Stimulated activated CD4-positive, alpha-beta T cell treated with anti-CD3 and anti-CD28 coated beads, Interleukin-1b, Interleukin-23, amount 100 ng/mL, for 24 hours (primary cell): ENCODE measurements at regions not wholly inside any gene's neighbourhood (a gene's known extent, or its start where the extent isn't known, plus 50 kb on each side); places are given as distances from the start of the nearest gene placed in this dataset.
"Not testable (repeated sequence)": the region's sequence is repeated elsewhere in the genome, so short reads cannot be mapped to it uniquely, and the experiment has no call there.

ENCODE experiments used
- DNase-seq, 4 experiments: peaks; one replicate each; pipeline ENCODE4 v3.0.0-alpha.2; 2020; ENCODE audit warnings: low read depth in 4 of 4, low spot score in 1 of 4

DNA sequence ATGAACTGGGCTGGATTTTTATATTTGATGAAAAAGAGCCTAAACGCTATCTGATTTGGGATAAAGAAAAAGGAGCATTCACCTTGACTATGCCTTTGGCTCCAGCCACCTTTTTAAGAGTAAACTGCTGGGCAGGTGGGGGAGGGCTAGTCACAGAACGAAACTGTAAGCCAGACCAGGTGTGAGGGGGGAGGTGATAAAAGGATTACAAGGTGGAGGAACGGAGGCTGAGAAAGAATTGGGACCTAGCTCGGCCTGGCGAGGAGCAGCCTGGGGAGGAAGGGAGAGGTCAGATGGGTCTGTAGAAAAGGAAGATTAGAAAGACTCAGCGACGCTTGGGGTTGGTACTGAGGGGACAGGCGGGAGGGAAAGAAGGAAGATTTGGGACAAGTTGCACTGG is 805.4 kb upstream of the ID2 start:
- DNase-seq = not testable (repeated sequence)

DNA sequence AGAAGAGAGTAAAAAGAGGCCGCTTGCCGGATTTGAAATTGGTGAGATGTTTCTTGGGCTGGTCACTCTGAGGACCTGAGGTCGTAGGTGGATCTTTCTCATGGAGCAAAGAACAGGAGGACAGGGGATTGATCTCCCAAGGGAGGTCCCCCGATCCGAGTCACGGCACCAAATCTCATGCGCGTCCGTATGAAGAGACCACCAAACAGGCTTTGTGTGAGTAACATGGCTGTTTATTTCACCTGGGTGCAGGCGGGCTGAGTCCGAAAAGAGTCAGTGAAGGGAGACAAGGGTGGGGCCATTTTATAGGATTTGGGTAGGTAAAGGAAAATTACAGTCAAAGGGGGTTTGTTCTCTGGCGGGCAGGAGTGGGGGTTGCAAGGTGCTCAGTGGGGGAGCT is 803.6 kb upstream of the ID2 start:
- not testable (repeated sequence) for DNase-seq

DNA sequence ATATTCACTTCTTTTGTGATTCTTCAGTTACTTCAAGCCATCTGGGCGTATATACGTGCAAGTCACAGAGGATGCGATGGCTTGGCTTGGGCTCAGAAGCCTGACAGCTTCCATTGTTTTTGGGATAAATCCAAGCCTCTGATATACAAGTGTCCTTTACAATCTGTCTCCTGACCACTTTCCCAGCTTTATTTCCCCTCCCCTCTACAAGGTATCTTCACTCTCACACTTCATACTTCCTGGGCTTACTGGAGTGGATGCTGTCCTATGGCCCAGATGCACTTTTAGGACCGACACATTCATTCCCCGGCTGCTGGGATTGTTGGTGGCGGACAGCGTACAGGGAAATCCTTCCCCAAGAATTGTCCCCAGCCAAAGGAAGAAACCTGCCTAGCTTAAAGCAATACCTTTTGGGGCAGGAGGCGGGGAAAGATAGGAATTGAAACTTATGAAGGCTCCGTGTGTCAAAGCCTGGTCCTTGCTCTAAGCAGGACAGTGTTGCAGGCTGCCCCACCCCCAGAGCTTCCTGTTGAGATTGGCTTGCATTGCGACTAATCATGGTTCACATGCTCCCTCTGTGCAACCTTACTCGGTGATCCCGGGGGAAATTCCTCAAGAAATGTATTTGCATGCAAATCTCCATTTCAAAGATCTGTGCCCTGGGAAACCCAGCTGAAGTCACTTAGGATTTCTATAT is 802.9 kb upstream of the ID2 start:
- DNase-seq = no peak

DNA sequence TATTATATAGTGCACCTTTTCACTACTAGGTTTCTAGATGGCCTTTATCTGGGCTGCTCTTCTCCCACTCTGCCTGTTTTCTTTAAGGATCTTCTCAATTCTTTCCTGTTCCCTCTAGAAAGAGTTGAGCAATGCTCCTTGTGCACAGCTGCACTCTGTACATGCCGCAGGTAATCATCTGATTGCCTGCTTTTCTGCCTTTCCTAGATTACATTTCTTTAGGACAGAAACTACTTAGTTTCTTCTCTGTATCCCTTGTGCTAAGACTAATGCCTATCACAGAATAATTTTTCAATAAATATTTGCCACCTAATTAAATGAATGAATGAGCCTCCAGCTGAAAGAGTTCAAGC is 802.4 kb upstream of the ID2 start:
- DNase-seq = no peak

DNA sequence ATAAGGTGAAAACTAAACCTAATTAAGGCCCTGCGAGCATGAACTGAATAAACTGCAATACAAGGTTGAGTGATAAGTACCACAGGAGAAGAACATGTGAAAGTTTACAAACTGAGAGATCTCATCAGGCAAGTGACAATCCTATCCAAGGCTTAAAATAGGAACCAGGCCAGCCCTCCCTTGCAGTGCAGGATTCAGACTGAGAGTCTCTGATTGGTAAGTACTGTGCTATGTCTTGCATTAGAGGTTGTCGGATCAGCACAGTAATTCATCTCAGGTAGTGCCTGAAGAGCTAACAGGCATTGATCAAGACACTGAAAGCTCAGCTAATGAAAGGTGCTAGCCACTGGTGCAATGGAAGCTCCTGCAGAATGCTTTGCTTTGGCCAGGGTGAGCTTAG is 801.7 kb upstream of the ID2 start:
- DNase-seq = no peak

DNA sequence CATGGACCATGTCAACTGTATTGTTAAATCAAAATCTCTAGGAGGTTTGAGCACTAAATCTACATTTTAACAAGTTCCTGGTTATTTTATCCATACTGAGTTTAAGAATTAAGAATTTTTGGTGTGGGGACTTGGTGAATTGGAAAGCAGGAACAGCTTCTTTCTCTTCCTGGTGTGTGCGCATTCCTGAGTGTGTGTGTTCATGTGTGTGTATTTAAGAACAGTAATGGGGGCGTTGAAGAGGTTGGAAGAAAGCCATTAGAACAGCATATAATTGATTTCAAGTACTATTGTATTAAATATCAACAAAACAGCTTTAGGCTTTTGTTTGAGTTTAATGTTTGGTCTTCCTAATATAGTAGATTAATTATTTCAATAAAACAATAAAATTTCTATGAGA is 801.3 kb upstream of the ID2 start:
- no peak for DNase-seq

DNA sequence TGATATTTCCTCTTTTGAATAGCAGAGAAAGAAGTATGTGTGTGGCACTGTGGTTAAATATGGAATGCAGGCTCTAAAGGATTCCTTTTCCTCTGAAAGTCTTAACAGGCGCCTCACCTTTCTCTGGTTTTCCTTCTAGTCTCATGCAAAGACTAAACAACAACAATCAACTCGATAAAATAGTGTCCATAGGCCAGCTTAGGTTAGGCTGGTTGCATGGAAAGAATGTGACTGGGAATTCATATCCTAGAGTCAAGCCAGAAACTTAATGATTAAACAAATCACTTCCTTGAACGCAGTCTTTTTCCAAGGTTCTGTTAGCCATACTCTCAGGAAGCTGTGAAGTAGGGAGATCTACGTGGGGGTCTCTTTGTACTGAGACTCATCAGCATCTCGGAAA is 800.8 kb upstream of the ID2 start:
- DNase-seq = no peak

DNA sequence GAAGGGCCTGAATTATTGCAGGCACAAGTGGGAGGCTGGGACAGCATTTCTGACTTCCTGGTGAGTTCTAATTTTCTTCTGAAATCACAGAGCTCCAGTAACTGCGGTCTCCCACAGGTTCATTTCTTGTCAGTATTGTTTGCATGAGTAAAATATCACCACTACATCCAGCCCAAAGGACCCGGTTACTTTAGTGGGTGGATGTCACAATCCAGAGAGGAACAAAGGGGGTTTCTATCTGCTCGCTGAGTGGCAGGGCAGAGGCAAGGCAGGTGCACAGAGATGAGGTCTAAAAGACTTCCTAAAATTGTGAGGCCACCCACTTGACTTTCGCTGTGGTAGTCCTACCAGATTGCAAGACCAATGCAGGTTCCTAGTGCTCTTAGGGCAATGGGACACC is 800.4 kb upstream of the ID2 start:
- no peak for DNase-seq

DNA sequence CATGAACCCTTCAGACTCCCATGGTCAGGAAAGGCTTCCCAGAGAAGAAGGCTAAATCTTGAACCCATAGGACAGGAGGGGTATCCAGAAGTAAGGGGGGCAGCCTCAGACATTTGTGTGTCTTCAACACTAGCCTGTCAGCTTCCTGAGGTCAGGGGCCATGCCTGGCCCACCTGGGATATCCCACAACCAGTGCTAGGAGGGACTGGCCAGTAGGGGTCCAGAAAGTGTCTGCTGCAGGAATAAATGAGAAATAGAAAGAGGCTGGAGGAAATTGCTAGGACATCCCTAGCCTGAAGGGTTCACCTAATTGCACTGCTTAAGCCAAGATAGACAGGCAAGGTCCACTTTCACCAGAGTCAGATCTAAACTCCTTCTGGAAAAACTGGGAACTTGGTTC is 799.6 kb upstream of the ID2 start:
- no peak for DNase-seq

DNA sequence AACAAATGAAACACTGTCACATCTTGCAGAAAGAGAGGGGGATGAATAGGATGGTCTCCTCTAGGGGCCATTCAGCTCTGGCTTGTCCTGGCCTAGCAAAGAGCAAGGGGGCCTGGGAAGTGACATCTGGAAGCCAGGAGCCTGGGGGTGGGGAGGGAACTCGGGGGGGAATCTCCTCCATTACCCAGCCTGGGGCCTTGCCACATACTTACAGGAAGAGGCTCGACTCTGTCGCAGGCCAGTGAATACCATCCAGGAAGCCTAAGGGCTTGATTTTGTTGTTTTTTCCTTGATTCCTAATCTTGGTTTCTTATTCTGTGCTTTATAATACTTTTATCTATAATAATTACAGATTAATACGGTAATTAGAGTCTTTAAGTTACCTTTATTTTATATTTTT is 797.5 kb upstream of the ID2 start:
- DNase-seq = no peak

DNA sequence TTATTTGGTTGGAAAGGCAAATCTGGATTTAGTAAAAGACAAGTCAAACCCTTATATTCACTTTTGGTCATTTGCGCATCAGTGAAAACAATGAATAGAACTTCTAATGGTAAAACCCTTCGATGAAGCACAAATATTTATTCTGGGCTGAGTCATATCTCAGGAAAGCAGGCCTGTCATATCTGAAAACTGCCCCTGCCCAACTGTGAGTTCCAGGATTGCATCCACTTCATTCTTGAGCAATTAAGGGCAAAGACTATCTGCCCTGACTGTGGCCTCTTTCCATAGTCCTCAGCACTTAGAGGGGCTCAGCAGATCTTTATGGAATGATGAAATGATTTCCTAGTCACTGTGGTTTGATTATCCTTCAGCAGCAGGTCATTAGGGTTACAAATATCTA is 795.2 kb upstream of the ID2 start:
- no peak for DNase-seq

DNA sequence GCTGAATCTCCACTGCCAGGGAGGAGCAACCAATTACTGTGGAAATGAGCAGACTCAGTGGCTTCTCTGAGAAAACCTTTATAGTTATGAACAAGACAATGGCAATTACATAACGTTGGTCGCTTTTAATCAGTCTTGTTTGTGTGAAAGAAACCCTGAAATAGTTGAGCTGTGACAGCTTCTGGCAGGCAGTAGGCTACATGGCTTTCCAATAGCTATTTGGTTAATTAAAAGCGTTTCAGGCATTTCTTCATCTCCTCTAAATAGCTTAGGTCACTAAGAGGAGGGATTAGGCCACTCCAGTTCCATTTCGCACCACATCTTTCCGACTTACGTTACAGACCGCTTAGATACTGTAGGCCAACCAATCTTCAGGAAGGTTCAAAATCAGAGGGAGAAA is 794.4 kb upstream of the ID2 start:
- DNase-seq = no peak

DNA sequence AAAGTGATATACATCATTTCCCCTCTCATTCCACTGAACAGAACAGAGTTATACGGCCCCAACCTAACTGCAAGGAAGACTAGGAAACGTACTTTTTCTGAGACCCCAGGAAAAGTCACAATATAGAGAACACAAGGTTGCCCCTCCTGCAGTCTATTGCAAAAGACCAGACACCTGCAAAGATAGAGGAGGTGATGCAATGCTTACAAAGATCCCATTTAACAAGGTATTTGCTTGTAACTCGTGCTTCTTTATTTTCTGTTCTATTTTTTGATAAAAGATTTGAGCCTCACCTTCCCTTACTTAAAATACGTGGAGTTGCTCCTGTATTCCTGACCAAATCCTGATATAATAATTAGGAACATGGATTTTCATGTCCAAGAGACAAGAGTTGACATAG is 793.0 kb upstream of the ID2 start:
- no peak for DNase-seq

DNA sequence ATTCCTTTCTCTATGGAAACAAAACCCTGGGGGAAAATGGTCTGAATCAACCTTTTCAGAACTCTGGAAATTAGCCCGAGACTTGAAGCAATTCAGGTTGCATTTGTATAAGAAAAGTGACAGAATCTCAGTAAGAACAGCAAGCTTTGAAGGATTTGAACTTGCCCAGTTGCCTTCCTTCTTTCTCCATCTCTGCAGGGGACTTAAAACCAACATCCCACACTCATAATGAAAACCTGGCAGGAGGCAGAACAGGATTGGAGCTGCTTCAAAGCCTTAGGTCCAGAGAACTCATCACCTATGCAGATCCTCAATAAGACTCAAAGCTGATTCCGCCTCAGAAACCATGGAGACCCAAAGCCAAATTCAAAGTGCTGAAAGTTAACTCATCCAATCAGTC is 790.5 kb upstream of the ID2 start:
- no peak for DNase-seq

DNA sequence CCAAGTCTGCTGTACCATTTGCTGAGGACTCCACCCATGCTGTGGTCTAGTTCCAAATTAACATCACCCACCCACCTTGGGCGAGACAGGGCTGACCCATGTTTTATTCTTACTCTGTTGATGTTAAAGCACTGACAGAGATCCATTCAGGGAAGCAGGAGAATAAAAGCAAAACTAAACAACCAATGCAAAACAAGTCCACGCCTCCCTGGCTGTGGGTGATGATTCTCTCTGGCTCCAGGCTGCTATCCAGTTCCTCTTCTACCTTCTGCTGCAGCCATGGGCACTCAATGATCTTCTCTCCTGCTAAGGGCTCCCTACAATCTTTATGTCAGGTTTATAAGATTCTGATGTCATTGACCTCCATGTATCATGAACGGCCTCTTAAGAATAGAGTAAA is 786.6 kb upstream of the ID2 start:
- DNase-seq = no peak

DNA sequence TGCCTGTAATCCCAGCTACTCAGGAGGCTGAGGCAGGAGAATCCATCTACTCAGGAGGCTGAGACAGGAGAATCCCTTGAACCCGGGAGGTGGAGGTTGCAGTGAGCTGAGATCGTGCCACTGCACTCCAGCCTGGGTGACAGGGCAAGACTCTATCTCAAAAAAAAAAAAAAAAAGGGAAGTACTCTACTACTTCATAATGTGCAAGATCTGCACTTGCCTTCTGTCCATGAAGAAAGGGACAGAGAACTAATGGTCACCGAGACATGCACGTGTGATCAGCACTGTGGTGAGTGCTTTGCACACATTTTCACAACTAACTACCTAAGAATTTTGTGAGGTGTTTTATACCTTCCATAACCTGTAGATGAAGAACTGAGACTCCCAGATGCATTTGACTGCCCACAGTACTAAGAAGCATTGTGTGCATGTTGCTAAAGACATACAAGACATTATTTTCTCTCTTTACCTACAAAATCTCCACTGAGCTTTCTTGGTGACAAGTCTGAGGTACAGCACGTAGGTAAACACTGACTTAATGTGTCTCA is 784.8 kb upstream of the ID2 start:
- DNase-seq = no peak

DNA sequence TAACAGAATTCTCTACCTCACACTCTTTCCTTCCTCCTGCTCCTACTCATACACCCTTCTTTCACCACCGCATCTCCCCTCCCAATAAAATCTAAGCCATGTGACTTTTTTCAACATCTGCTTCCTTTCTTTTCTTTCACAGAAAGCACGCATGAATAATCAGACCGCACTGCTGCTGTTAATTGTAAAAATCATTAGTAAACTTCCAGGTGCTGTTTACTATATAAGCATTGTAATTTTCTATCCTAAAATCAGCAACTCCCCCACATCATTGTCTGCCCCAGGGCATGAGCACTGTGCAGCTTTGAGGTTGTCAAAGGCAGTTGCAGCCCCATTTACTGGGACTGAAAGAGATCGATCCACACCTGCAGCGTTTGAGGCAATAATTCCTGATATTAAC is 782.6 kb upstream of the ID2 start:
- DNase-seq = no peak

DNA sequence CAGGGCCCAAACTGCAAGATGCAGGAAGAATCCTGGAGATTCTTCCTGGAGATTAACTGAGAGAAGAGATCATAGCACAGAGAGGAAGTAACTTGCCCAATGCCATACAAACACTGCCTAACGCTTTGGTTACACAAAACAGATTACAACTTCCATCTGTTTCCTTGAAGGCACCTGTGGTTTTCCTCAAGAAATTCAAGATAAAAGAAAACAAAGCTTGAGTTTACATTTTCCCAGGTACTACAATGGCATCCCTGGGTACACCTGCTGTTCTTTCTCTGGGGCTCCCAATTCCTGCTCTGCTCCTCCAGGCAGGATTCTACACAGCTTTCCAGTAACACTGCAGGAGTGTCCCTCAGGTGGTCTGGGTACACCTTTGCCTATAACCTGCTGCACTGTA is 781.9 kb upstream of the ID2 start:
- no peak for DNase-seq

DNA sequence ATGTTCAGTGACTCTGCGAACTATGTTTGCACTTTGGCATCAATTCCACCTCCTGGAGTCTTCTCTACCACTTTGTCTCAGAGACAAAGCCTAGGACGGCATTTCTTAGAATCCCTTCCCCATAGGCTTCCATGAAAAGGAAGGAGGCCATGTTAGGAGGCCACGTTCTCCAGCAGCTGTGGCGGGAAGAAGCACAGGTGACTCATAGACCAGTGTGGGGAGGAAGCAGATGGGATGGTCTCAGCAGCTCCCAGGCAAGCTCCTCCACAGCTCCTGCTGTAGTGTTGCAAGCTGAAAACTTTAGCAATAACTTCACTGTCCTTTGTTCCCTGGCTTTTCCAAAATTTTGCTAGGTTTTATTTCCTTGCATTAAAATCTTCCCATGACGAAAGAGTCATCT is 781.3 kb upstream of the ID2 start:
- no peak for DNase-seq

DNA sequence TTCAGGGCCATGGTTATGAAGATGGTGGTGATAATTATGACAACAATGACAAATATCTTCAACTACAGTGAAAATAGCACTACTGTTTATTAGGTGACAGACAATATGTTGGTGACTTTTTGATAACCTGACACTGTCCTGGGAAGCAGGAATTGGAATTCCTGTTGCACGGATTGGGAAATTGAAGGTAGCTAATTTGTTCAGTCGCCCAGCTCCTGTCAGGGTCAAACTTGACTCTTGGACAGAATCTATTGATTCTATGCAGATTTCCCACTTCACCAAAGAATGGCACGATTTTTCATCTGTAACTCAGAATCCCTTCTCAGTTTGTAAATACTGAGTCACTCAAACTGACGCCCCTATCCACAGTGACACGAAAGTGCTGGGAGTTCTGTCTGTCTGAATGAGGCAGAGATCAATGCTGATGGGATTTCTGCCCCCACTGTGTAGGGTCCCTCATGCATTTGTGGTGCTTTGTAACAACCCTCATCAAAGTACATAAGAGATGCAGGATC is 779.5 kb upstream of the ID2 start:
- DNase-seq = no peak

DNA sequence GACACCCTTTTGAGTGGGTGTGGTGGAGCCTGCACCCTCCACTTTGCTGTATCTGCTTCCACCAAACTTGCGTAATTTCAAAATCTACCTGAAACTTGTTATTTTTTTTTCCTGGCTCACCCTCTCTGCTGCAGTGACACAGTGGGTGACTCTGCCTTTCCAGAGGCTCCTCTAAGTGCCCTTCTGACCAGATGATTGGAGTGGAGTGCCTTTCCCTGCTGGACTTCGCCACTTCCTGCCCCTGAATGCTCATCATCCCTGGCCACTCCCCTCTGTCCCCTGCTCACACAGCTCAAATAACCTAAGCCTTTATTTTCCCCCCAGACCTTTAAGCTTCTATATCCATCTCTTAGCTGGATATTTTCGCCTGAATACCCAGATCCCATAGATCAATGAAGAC is 777.5 kb upstream of the ID2 start:
- DNase-seq = no peak

DNA sequence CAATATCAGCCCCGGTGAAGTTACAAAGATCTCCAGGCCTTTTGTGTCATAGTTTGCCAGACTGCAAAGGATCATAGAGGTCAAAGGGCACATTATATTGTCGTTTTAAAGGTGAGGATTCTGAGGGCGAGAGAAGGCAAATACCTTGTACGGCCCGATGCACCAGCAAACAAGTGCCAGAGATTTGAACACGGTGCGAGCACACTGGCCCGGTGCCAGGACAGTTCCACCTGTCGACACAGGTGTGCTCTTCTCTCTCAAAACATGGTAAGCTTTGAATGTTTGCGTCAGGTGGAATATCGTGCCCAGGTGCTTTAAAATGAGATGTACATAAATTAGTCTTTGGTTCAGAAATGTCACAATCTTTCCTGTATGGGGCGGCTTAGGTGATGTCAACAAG is 776.1 kb upstream of the ID2 start:
- DNase-seq = no peak

DNA sequence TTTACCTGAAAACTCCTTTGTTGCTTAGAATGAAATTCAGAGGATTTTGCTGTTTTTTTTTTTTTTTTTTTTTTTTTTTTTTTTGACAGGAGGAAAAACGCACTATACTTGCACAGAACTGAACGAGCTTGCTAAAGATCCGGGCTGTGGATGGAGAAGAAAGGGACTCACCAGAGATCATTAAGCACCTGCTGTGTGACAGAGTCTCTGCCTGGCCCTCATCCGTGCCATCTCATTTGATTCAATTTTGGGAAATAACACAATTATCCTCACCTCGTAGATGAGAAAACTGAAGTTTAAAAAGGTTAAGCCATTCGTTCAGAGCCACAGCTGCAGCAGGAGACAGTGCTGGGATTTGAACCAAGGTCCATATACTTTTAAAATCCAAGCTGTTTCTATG is 775.4 kb upstream of the ID2 start:
- no peak for DNase-seq
